Liver (tissue), 8 donors: ENCODE measurements at regions not wholly inside any gene's neighbourhood (a gene's known extent, or its start where the extent isn't known, plus 50 kb on each side); places are given as distances from the start of the nearest gene placed in this dataset.

Source experiments
- DNase-seq: peaks from one replicate; pipeline ENCODE4 v3.0.0-alpha.2; 2017; ENCODE audit warnings: low spot score
- H3K27ac ChIP-seq, 2 donors: one replicate each; pipeline ENCODE4 v1.7.0; 2013; ENCODE audit warnings: inconsistent platforms in 2 of 2, low read length in 2 of 2, control low read depth in 1 of 2, low read depth in 1 of 2, mild to moderate bottlenecking in 1 of 2
- H3K27me3 ChIP-seq, 4 donors: one replicate each; pipeline versions ENCODE4 v1.6.1 to v1.7.0; 2013; ENCODE audit warnings: low read length in 3 of 4, inconsistent platforms in 1 of 4, mild to moderate bottlenecking in 1 of 4, moderate library complexity in 1 of 4; ENCODE audit not compliant: control insufficient read depth in 4 of 4, insufficient read depth in 4 of 4
- H3K36me3 ChIP-seq, 4 donors: one replicate each; pipeline versions ENCODE4 v1.6.1 to v1.7.0; 2013; ENCODE audit warnings: low read length in 3 of 4, mild to moderate bottlenecking in 3 of 4, low read depth in 1 of 4, moderate library complexity in 1 of 4; ENCODE audit not compliant: control insufficient read depth in 4 of 4, insufficient read depth in 3 of 4
- H3K4me1 ChIP-seq, 4 donors: one replicate each; pipeline versions ENCODE4 v1.6.1 to v1.7.0; 2013; ENCODE audit warnings: low read length in 3 of 4, mild to moderate bottlenecking in 3 of 4, moderate library complexity in 1 of 4; ENCODE audit not compliant: control insufficient read depth in 4 of 4, insufficient read depth in 4 of 4
- H3K4me3 ChIP-seq, 3 donors: one replicate each; pipeline versions ENCODE4 v1.6.1 to v1.7.0; 2013; ENCODE audit warnings: low read length in 3 of 3, control low read depth in 1 of 3, low read depth in 1 of 3, mild to moderate bottlenecking in 1 of 3
- H3K9ac ChIP-seq, 2 donors: one replicate each; pipeline ENCODE4 v1.7.0; 2013; ENCODE audit warnings: low read length in 2 of 2, mild to moderate bottlenecking in 2 of 2, moderate library complexity in 2 of 2, control low read depth in 1 of 2, low read depth in 1 of 2
- H3K9me3 ChIP-seq, 4 donors: one replicate each; pipeline versions ENCODE4 v1.6.1 to v1.7.0; 2013; ENCODE audit warnings: low read length in 3 of 4; ENCODE audit not compliant: control insufficient read depth in 4 of 4
- CTCF ChIP-seq: fragments of 150-350 bp; IDR thresholded peaks from 2 replicates; pipeline ENCODE4 v1.5.1; 2017; ENCODE audit warnings: improper control_type of control experiment, low read depth, low read length; ENCODE audit not compliant: missing input control
- EGR1 ChIP-seq, 2 donors: IDR thresholded peaks; 2 replicates each; pipeline ENCODE4 v1.6.1; 2016 to 2018; ENCODE audit warnings: antibody characterized with exemption in 2 of 2, low read depth in 2 of 2
- FOXA1 ChIP-seq: IDR thresholded peaks from 2 replicates; pipeline ENCODE4 v1.6.1; 2016; ENCODE audit warnings: antibody characterized with exemption
- FOXA2 ChIP-seq: IDR thresholded peaks from 2 replicates; pipeline ENCODE4 v1.6.1; 2016; ENCODE audit warnings: antibody characterized with exemption
- MAX ChIP-seq: IDR thresholded peaks from 2 replicates; pipeline ENCODE4 v1.6.1; 2016; ENCODE audit warnings: antibody characterized with exemption
- RAD21 ChIP-seq, 2 donors: IDR thresholded peaks; 2 replicates each; pipeline ENCODE4 v1.6.1; 2016; ENCODE audit warnings: antibody characterized with exemption in 2 of 2, mild to moderate bottlenecking in 2 of 2
- REST ChIP-seq: IDR thresholded peaks from 2 replicates; pipeline ENCODE4 v1.6.1; 2016; ENCODE audit warnings: antibody characterized with exemption, mild to moderate bottlenecking
- SP1 ChIP-seq: IDR thresholded peaks from 2 replicates; pipeline ENCODE4 v1.6.1; 2018; ENCODE audit warnings: antibody characterized with exemption, mild to moderate bottlenecking
- TAF1 ChIP-seq: conservative IDR thresholded peaks from 2 replicates; pipeline ENCODE4 v1.6.1; 2016; ENCODE audit warnings: antibody characterized with exemption, mild to moderate bottlenecking
- YY1 ChIP-seq: IDR thresholded peaks from 2 replicates; pipeline ENCODE4 v1.6.1; 2016; ENCODE audit warnings: antibody characterized with exemption, mild to moderate bottlenecking
- WGBS: extraction: QIAGEN DNeasy Blood & Tissue Kit; methylation state at CpG from one replicate; pipeline ENCODE4 v1.1.7; 2013; 5-methylcytosine and 5-hydroxymethylcytosine counted together
- TF ChIP-seq, protein P1 (sequence below): IDR thresholded peaks from 2 replicates; pipeline ENCODE4 v1.6.1; 2016; ENCODE audit warnings: antibody characterized with exemption
- donor health status: healthy.
- donor health status: healthy.
- donor health status: healthy.
- donor health status: healthy.
- donor health status: healthy.

- TF ChIP-seq REST (no peak), EGR1 (IDR thresholded peaks at IDR 0.05; ENCODE audit: low read depth in 2 of 2) (no peak), TAF1 (no peak)
These were observed 311.3 kb downstream of the LRRIQ3 start (continued) for GRCh38 chr1:73886716-73887115.

- Histone ChIP-seq H3K9me3 (no peaks in the 10 kb centered on the region), H3K4me1 (no peaks in the 10 kb centered on the region), H3K27me3 (no peaks in the 10 kb centered on the region), H3K27ac (no peak overlapping the region), H3K4me3 (no peak overlapping the region), H3K9ac (no peak overlapping the region), H3K36me3 (no peaks in the 10 kb centered on the region)
- TF ChIP-seq SP1 (no peak), CTCF (no peak), FOXA2 (no peak), YY1 (no peak), RAD21 (IDR thresholded peaks at IDR 0.05) (no peak), REST (no peak), MAX (no peak), FOXA1 (no peak)
- TF ChIP-seq, protein P1, sequence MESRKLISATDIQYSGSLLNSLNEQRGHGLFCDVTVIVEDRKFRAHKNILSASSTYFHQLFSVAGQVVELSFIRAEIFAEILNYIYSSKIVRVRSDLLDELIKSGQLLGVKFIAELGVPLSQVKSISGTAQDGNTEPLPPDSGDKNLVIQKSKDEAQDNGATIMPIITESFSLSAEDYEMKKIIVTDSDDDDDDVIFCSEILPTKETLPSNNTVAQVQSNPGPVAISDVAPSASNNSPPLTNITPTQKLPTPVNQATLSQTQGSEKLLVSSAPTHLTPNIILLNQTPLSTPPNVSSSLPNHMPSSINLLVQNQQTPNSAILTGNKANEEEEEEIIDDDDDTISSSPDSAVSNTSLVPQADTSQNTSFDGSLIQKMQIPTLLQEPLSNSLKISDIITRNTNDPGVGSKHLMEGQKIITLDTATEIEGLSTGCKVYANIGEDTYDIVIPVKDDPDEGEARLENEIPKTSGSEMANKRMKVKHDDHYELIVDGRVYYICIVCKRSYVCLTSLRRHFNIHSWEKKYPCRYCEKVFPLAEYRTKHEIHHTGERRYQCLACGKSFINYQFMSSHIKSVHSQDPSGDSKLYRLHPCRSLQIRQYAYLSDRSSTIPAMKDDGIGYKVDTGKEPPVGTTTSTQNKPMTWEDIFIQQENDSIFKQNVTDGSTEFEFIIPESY, result no peak
- 61% methylated on average over 1 of the region's 1 CpG for WGBS
- DNase-seq, result no peak
These were observed 323.2 kb downstream of the LRRIQ3 start for GRCh38 chr1:73874806-73875205.
